ENCODE measurements at regions not wholly inside any gene's neighbourhood (a gene's known extent, or its start where the extent isn't known, plus 50 kb on each side); places are given as distances from the start of the nearest gene placed in this dataset.

DNA sequence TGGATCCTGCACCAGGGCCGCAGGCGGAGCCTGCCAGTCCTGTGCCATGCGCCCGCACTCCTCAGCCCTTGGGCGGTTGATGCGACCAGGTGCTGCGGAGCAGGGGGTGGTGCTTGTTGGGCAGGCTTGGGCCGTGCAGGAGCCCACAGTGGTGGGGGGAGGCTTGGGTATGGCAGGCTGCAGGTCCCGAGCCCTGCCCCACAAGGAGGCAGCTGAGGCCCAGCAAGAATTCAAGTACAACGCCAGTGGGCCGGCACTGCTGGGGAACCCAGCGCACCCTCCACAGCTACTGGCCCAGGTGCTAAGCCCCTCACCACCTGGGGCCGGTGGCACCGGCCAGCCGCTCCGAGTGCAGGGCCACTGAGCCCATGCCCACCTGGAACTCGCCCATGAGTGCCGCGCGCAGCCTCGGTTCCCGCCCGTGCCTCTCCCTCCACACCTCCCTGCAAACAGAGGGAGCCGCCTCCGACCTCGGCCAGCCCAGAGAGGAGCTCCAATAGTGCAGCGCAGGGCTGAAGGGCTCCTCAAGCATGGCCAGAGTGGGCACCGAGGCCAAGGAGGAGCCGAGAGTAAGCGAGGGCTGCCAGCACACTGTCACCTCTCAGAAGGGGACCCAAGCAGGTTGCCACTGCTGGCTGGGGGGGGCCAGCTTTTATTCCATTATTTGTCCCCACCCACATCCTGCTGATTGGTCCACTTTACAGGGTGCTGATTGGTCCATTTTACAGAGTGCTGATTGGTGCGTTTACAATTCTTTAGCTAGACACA is 339.0 kb upstream of the KLF3 start:
- no peak overlapping the region for H3K4me3 ChIP-seq (ENCODE audit: low read depth, low read length)
- no peak for DNase-seq (ENCODE audit: low read depth)
- TF ChIP-seq, protein P1, sequence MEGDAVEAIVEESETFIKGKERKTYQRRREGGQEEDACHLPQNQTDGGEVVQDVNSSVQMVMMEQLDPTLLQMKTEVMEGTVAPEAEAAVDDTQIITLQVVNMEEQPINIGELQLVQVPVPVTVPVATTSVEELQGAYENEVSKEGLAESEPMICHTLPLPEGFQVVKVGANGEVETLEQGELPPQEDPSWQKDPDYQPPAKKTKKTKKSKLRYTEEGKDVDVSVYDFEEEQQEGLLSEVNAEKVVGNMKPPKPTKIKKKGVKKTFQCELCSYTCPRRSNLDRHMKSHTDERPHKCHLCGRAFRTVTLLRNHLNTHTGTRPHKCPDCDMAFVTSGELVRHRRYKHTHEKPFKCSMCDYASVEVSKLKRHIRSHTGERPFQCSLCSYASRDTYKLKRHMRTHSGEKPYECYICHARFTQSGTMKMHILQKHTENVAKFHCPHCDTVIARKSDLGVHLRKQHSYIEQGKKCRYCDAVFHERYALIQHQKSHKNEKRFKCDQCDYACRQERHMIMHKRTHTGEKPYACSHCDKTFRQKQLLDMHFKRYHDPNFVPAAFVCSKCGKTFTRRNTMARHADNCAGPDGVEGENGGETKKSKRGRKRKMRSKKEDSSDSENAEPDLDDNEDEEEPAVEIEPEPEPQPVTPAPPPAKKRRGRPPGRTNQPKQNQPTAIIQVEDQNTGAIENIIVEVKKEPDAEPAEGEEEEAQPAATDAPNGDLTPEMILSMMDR (IDR thresholded peaks at IDR 0.05; ENCODE audit: insufficient read depth, low read length), result no peak

DNA sequence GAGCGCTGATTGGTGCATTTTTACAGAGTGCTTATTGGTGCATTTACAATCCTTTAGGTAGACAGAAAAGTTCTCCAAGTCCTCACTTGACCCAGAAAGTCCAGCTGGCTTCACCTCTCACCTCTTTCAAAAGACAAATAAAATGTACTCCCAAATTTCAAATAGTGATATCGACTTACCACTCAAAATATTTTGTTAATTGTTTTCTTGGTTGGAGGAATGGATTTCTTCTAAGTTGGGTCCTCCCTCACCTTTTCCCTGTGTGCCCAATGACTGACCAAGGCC is 338.4 kb upstream of the KLF3 start:
- H3K4me3 ChIP-seq (ENCODE audit: low read depth, low read length), result no peak overlapping the region
- no peak for DNase-seq (ENCODE audit: low read depth)
- TF ChIP-seq, protein P1 (IDR thresholded peaks at IDR 0.05; ENCODE audit: insufficient read depth, low read length), result no peak

DNA sequence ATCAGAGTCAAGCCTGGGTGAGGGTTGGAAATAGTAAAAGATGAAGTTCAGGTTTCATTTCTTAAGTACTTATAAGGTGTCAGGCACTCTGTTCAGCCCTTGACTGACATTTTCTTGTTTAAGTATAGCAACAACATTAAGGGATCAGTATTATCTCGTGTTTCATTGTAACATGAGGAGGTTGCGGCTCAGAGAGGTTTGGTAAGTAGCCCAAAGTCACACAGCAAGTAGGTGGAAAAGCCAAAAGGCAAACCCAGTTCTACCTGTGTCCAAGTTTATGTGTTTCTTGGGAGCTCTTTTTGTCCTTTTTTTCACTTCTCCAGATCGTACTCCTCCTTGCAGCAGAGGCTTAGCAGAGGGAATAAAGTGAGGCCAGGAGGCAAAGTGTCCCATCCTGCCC is 337.5 kb upstream of the KLF3 start:
- no peak overlapping the region for H3K4me3 ChIP-seq (ENCODE audit: low read depth, low read length)
- no peak for DNase-seq (ENCODE audit: low read depth)
- TF ChIP-seq, protein P1 (IDR thresholded peaks at IDR 0.05; ENCODE audit: insufficient read depth, low read length), result no peak

DNA sequence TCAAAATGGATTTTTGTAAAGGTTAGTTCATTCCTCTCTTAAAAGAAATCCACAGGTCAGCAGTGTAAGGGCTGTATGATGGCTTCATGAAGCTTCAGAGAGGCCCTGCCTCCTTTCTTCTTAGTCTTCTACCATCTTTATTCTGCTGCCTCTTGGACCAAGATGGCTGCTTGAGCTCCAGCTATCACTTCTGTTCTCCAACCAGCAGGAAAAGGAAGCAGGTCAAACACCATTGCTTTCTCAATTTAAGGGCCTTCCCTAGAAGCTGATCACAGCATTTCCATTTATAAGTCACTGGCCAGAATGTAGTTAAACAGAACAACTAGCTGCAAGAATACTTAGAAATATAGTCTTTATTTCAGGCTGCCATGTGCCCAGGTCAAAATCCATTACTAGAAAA is 336.8 kb upstream of the KLF3 start:
- TF ChIP-seq, protein P1 (IDR thresholded peaks at IDR 0.05; ENCODE audit: insufficient read depth, low read length), result no peak
- no peak overlapping the region for H3K4me3 ChIP-seq (ENCODE audit: low read depth, low read length)
- no peak for DNase-seq (ENCODE audit: low read depth)

DNA sequence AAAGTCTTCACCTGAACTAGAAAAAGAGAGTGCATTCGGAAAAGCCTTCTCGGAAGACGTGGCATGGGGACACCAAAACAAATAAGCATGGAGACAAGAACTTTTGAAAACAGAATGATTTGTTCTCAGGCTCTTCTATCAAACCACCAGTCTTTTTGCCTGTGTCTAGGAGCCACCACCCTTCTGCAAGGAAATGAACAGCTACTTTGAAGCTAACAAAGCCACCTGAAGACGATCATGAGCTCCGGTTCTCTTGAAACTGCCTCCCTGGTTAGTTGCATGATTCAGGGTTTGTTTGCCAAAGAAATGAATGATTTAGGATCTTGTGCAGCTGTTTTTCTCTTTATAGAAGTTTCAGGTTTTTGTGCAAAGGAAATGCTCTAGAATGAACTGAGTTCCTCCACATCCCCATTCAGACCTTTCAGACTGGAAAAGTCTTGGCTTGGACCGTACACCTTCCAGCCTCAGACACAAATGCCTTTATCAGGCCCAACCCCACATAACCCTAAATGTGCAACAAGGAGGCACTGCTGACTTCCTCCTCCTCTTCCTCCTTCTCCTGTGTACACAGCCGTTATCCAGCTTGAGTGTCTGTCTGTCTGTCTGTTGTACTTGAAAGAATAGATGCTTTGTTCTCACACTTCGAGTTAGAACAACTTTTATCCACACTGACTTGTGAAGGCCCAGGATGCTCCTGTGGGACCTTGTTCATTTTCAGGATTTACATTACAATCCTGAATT is 334.8 kb upstream of the KLF3 start:
- TF ChIP-seq, protein P1 (IDR thresholded peaks at IDR 0.05; ENCODE audit: insufficient read depth, low read length), result no peak
- peak; percentile 4 for DNase-seq (ENCODE audit: low read depth)
- no peak overlapping the region for H3K4me3 ChIP-seq (ENCODE audit: low read depth, low read length)

DNA sequence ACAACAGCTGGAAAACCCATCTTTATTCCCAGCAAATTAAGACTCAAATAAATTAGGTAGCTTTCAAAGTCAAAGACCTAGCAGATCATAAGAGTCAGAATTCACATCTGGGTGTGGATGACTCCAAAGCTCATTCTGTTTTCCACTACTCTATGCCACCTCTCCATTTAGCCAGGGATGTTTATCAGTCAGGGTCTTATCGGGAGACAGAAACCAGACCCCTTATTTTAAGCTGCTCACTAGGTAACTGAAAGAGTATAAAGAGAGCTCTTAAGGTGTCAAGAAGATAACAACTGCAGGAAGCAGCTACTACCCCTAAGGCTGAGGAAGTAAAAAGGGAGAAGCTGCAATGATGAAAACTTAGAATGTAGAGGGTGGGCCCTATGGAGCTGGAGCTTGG is 333.7 kb upstream of the KLF3 start:
- DNase-seq (ENCODE audit: low read depth), result no peak
- TF ChIP-seq, protein P1 (IDR thresholded peaks at IDR 0.05; ENCODE audit: insufficient read depth, low read length), result no peak
- no peak overlapping the region for H3K4me3 ChIP-seq (ENCODE audit: low read depth, low read length)
